A673 (cell line): ENCODE measurements at regions not wholly inside any gene's neighbourhood (a gene's known extent, or its start where the extent isn't known, plus 50 kb on each side); places are given as distances from the start of the nearest gene placed in this dataset.

ENCODE experiments used
- BruUV-seq: library from RNA; stranded (reverse); fragments of 400-500 nt; replicated peaks from 2 replicates; lab custom pipeline; 2021; lab: Mats Ljungman, UMichigan
- CTCF ChIA-PET: fragments of 300-600 bp; sonication (Branson Sonifier 250); formaldehyde crosslinking; loops from one replicate; lab custom pipeline; 2022; ENCODE audit warnings: antibody characterized with exemption; lab: Charles Lee
- POLR2A ChIA-PET: fragments of 300-600 bp; sonication (Branson Sonifier 250); formaldehyde crosslinking; loops from one replicate; lab custom pipeline; 2022; ENCODE audit warnings: antibody characterized with exemption; ENCODE audit not compliant: low non-redundant PET; lab: Charles Lee
- DNase-seq: peaks from one replicate; pipeline ENCODE4 v3.0.0-alpha.2; 2015; ENCODE audit warnings: low spot score
- H3K27ac ChIP-seq: fragments of 200-600 bp; sonication (generic); 2 replicates; pipeline ENCODE4 v1.5.1; 2016; ENCODE audit warnings: mixed run types, low read depth, mild to moderate bottlenecking, mixed read lengths, antibody characterized with exemption, low read length; ENCODE audit not compliant: poor library complexity, severe bottlenecking
- H3K27me3 ChIP-seq: fragments of 200-600 bp; sonication (generic); replicated peaks from 2 replicates; pipeline ENCODE4 v1.6.1; 2017; ENCODE audit warnings: mixed run types, low read depth, mild to moderate bottlenecking, mixed read lengths, antibody characterized with exemption, low read length; ENCODE audit not compliant: insufficient read depth, poor library complexity
- H3K36me3 ChIP-seq: fragments of 200-600 bp; sonication (generic); 2 replicates; pipeline ENCODE4 v1.6.1; 2016; ENCODE audit warnings: mixed run types, mild to moderate bottlenecking, mixed read lengths, antibody characterized with exemption, low read length; ENCODE audit not compliant: insufficient read depth, poor library complexity, severe bottlenecking
- H3K4me1 ChIP-seq: fragments of 200-600 bp; sonication (generic); 2 replicates; pipeline ENCODE4 v1.6.1; 2017; ENCODE audit warnings: mixed run types, mild to moderate bottlenecking, mixed read lengths, antibody characterized with exemption, low read length; ENCODE audit not compliant: insufficient read depth, poor library complexity, severe bottlenecking
- H3K4me3 ChIP-seq: fragments of 200-600 bp; sonication (generic); 2 replicates; pipeline ENCODE4 v1.5.1; 2016; ENCODE audit warnings: low read depth, mixed run types, mild to moderate bottlenecking, mixed read lengths, low read length; ENCODE audit not compliant: poor library complexity, severe bottlenecking
- H3K9me3 ChIP-seq: fragments of 200-600 bp; sonication (generic); 2 replicates; pipeline ENCODE4 v1.6.1; 2016; ENCODE audit warnings: mixed run types, low read depth, mild to moderate bottlenecking, mixed read lengths, antibody characterized with exemption, low read length; ENCODE audit not compliant: poor library complexity, severe bottlenecking
- CTCF ChIP-seq: fragments of 300-800, 200-600 bp; sonication (generic); conservative IDR thresholded peaks from 2 replicates; pipeline ENCODE4 v1.5.1; 2017; ENCODE audit warnings: low read depth, mild to moderate bottlenecking, antibody characterized with exemption, low read length, moderate library complexity, mixed read lengths
- EZH2 ChIP-seq: fragments of 200-600 bp; sonication (generic); IDR thresholded peaks from 2 replicates; pipeline ENCODE4 v1.6.1; 2017; ENCODE audit warnings: borderline replicate concordance, low read depth, mild to moderate bottlenecking, mixed read lengths, antibody characterized with exemption, low read length; ENCODE audit not compliant: poor library complexity, severe bottlenecking
- intact Hi-C: fragments of 100-400 bp; cut with micrococcal nuclease; formaldehyde crosslinking; loops from one replicate; pipeline ENCODE4 v1.10.0; 2022; ENCODE audit not compliant: unreplicated experiment

GRCh38 chr5:155905364-155905763, 421.6 kb upstream of the SGCD start:
- Histone ChIP-seq H3K4me3 (no peak overlapping the region), H3K36me3 (no peaks in the 10 kb centered on the region), H3K27me3 (no peaks in the 10 kb centered on the region), H3K27ac (no peak overlapping the region), H3K9me3 (no peaks in the 10 kb centered on the region), H3K4me1 (no peaks in the 10 kb centered on the region)
- ChIA-PET CTCF (no interaction called here), POLR2A (no interaction called here)
- no TSS peak for BruUV-seq
- intact Hi-C loops, result no loop called here
- TF ChIP-seq CTCF (no peak), EZH2 (no peak)
- DNase-seq, result no peak

GRCh38 chr5:155906046-155906445, 420.9 kb upstream of the SGCD start:
- POLR2A ChIA-PET, result no interaction called here
- Histone ChIP-seq H3K27me3 (no peaks in the 10 kb centered on the region), H3K4me1 (no peaks in the 10 kb centered on the region), H3K36me3 (no peaks in the 10 kb centered on the region), H3K4me3 (no peak overlapping the region), H3K9me3 (no peaks in the 10 kb centered on the region), H3K27ac (no peak overlapping the region)
- TF ChIP-seq EZH2, result no peak
- TF ChIP-seq CTCF, result no peak
- intact Hi-C loops, result no loop called here
- BruUV-seq, result no TSS peak
- CTCF ChIA-PET, result no interaction called here
- peak; percentile 1 for DNase-seq

GRCh38 chr5:155908543-155908942, 418.4 kb upstream of the SGCD start:
- ChIA-PET CTCF (no interaction called here), POLR2A (no interaction called here)
- no peaks in the 10 kb centered on the region for H3K27me3 ChIP-seq
- TF ChIP-seq EZH2 (no peak), CTCF (no peak)
- H3K4me3 ChIP-seq, result no peak overlapping the region
- no TSS peak for BruUV-seq
- H3K27ac ChIP-seq, result no peak overlapping the region
- intact Hi-C loops, result no loop called here
- H3K4me1 ChIP-seq, result no peaks in the 10 kb centered on the region
- no peaks in the 10 kb centered on the region for H3K9me3 ChIP-seq
- no peaks in the 10 kb centered on the region for H3K36me3 ChIP-seq
- no peak for DNase-seq
